Caco-2 (cell line): ENCODE measurements at regions not wholly inside any gene's neighbourhood (a gene's known extent, or its start where the extent isn't known, plus 50 kb on each side); places are given as distances from the start of the nearest gene placed in this dataset.

Experiments
- BruUV-seq: library from RNA; stranded (reverse); fragments of 400-500 nt; replicated peaks from 2 replicates; lab custom pipeline; 2021; lab: Mats Ljungman, UMichigan
- CTCF ChIA-PET: fragments of 300-600 bp; sonication (Branson Sonifier 250); formaldehyde crosslinking; loops from one replicate; lab custom pipeline; 2022; ENCODE audit warnings: antibody characterized with exemption; lab: Charles Lee
- POLR2A ChIA-PET: fragments of 300-600 bp; sonication (Branson Sonifier 250); formaldehyde crosslinking; loops from one replicate; lab custom pipeline; 2022; ENCODE audit warnings: antibody characterized with exemption; lab: Charles Lee
- DNase-seq, 2 experiments: peaks; one replicate each; pipeline versions ENCODE4 v3.0.0 to v3.0.0-alpha.2; 2020 to 2022
- H3K27me3 ChIP-seq: replicated peaks from 2 replicates; pipeline ENCODE4 v1.6.0; 2011; ENCODE audit warnings: low read length; ENCODE audit not compliant: control insufficient read depth, insufficient read depth
- H3K36me3 ChIP-seq: 2 replicates; pipeline ENCODE4 v1.5.1; 2011; ENCODE audit warnings: low read length; ENCODE audit not compliant: control insufficient read depth, insufficient read depth
- H3K4me1 ChIP-seq: fragments of 250-450 bp; sonication (Bioruptor Pico); 2 replicates; pipeline ENCODE4 v1.5.1; 2020; ENCODE audit warnings: mild to moderate bottlenecking
- H3K4me3 ChIP-seq: 2 replicates; pipeline ENCODE4 v1.5.1; 2011; ENCODE audit warnings: low read depth, mild to moderate bottlenecking, control low read depth, low read length
- H3K9me3 ChIP-seq: fragments of 250-450 bp; sonication (Bioruptor Pico); 2 replicates; pipeline ENCODE4 v1.5.1; 2020; ENCODE audit warnings: mild to moderate bottlenecking, moderate library complexity
- H3K27ac Mint-ChIP-seq: one replicate; pipeline ENCODE4 v1.8.0; 2022; ENCODE audit warnings: mixed read lengths; ENCODE audit not compliant: unreplicated experiment
- H3K27me3 Mint-ChIP-seq: one replicate; pipeline ENCODE4 v1.8.0; 2022; ENCODE audit warnings: mixed read lengths; ENCODE audit not compliant: insufficient read depth, unreplicated experiment
- H3K36me3 Mint-ChIP-seq: one replicate; pipeline ENCODE4 v1.8.0; 2022; ENCODE audit warnings: mild to moderate bottlenecking, mixed read lengths; ENCODE audit not compliant: insufficient read depth, unreplicated experiment
- H3K4me1 Mint-ChIP-seq: one replicate; pipeline ENCODE4 v1.8.0; 2022; ENCODE audit warnings: low read depth, mixed read lengths; ENCODE audit not compliant: unreplicated experiment
- H3K4me3 Mint-ChIP-seq: one replicate; pipeline ENCODE4 v1.8.0; 2022; ENCODE audit warnings: mild to moderate bottlenecking, moderate library complexity, mixed read lengths; ENCODE audit not compliant: unreplicated experiment
- H3K9me3 Mint-ChIP-seq: one replicate; pipeline ENCODE4 v1.8.0; 2022; ENCODE audit warnings: mixed read lengths; ENCODE audit not compliant: unreplicated experiment
- intact Hi-C: fragments of 100-400 bp; cut with micrococcal nuclease; formaldehyde crosslinking; loops from one replicate; pipeline ENCODE4 v1.10.0; 2022; ENCODE audit not compliant: unreplicated experiment
- TF ChIP-seq, protein P1 (sequence below), 2 experiments: fragments of 200-600 bp in 1 of 2; IDR thresholded peaks; 1 replicate in 1 of 2; 2 replicates in 1 of 2; pipeline versions ENCODE4 v1.5.1 to v1.8.0; 2011 to 2022; ENCODE audit warnings: antibody characterized with exemption in 1 of 2, control low read depth in 1 of 2, inconsistent platforms in 1 of 2, low read depth in 1 of 2, low read length in 1 of 2, mild to moderate bottlenecking in 1 of 2, moderate library complexity in 1 of 2; ENCODE audit not compliant: insufficient read depth in 1 of 2, severe bottlenecking in 1 of 2, unreplicated experiment in 1 of 2

DNA sequence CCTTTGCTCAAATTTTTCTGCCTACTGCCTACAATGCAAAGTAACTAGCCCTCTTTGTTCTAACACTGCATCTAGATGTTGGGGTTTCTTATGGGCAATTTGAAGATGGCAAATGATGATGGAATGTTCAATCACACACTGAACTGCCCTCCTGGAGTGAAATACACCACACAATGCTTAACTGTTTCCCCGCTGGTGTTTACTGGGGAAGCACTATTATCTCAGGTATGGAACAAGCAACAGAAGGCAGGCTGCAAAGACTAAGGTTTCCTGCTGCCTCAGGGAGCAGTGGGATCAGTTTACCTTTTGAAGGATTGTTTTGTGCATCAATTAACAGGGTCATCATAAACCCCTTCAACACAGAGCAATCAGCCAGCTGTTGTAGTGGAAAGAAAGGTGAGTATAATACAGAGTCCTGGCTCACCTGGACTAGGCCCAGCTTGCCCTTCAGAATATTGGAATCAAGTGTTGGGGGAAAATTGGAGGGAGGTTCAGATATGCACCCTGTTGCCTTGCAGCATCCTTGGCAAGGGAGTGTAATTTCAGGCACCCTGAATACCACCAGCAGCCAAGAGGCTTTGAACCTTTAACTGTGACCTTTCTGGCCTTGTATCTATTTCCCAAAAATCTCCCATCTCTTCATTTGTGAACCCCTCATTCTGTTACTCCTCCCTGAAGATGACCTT is 105.4 kb upstream of the CDH11 start:
- Mint-ChIP-seq H3K4me1 (no peaks in the 10 kb centered on the region), H3K36me3 (no peaks in the 10 kb centered on the region), H3K27me3 (peaks cover 22% of the 10 kb centered on the region), H3K9me3 (no peaks in the 10 kb centered on the region), H3K27ac (no peak overlapping the region), H3K4me3 (no peak overlapping the region)
- POLR2A ChIA-PET, result no interaction called here
- BruUV-seq, result no TSS peak
- Histone ChIP-seq H3K4me3 (no peak overlapping the region), H3K4me1 (no peaks in the 10 kb centered on the region), H3K36me3 (no peaks in the 10 kb centered on the region), H3K27me3 (no peaks in the 10 kb centered on the region), H3K9me3 (no peaks in the 10 kb centered on the region)
- no peak for DNase-seq
- intact Hi-C loops, result no loop called here
- CTCF ChIA-PET, result no interaction called here
- TF ChIP-seq, protein P1, sequence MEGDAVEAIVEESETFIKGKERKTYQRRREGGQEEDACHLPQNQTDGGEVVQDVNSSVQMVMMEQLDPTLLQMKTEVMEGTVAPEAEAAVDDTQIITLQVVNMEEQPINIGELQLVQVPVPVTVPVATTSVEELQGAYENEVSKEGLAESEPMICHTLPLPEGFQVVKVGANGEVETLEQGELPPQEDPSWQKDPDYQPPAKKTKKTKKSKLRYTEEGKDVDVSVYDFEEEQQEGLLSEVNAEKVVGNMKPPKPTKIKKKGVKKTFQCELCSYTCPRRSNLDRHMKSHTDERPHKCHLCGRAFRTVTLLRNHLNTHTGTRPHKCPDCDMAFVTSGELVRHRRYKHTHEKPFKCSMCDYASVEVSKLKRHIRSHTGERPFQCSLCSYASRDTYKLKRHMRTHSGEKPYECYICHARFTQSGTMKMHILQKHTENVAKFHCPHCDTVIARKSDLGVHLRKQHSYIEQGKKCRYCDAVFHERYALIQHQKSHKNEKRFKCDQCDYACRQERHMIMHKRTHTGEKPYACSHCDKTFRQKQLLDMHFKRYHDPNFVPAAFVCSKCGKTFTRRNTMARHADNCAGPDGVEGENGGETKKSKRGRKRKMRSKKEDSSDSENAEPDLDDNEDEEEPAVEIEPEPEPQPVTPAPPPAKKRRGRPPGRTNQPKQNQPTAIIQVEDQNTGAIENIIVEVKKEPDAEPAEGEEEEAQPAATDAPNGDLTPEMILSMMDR (IDR thresholded peaks at IDR 0.05; ENCODE audit: insufficient read depth in 1 of 2, low read depth in 1 of 2, low read length in 1 of 2, severe bottlenecking in 1 of 2, unreplicated experiment in 1 of 2), result no peak

DNA sequence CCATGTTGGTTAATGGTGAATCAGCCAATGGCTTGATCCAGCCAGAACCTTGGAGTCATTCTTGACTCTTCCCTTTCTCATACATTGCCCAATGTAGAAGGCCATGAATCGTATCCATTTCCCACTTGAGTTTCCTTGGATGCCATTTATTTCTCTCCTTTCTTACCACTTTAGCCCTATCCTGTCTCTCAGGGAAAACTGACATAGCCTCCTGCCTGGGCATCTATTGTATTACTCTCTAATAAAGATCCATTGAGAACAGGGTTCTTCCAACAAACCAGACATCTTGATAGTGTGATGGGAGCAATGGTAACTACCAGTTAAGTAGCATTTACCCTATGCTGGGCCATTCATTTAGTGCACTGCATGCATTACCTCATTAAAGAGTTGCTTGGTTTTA is 104.2 kb upstream of the CDH11 start:
- ChIA-PET CTCF (no interaction called here), POLR2A (no interaction called here)
- no peak overlapping the region for H3K27ac Mint-ChIP-seq
- no peaks in the 10 kb centered on the region for H3K9me3 Mint-ChIP-seq
- TF ChIP-seq, protein P1 (IDR thresholded peaks at IDR 0.05; ENCODE audit: insufficient read depth in 1 of 2, low read depth in 1 of 2, low read length in 1 of 2, severe bottlenecking in 1 of 2, unreplicated experiment in 1 of 2), result no peak
- Histone ChIP-seq H3K9me3 (no peaks in the 10 kb centered on the region), H3K4me3 (no peak overlapping the region), H3K4me1 (no peaks in the 10 kb centered on the region), H3K36me3 (no peaks in the 10 kb centered on the region), H3K27me3 (no peaks in the 10 kb centered on the region)
- H3K4me3 Mint-ChIP-seq, result no peak overlapping the region
- no TSS peak for BruUV-seq
- DNase-seq, result no peak
- peaks cover 16% of the 10 kb centered on the region for H3K27me3 Mint-ChIP-seq
- intact Hi-C loops, result no loop called here
- no peaks in the 10 kb centered on the region for H3K4me1 Mint-ChIP-seq
- no peaks in the 10 kb centered on the region for H3K36me3 Mint-ChIP-seq

DNA sequence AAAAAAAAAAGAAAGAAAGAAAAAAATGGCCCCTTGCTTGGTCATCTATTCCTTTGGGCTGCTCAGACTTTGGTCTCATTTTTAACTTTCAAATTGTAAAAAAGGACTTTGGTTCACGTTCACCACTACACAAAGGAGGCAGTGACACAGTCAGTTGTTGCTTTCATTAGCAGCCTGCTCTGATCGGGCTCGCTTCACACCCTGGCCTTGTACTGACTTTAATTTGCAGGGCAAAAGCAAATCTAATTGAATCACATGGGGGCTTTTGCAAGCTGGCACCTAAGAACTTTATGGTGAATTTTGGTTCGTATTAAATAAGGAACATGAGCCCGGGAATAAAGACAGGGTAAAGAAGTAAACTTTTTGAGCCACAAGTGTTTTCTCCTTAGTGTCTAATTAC is 103.6 kb upstream of the CDH11 start:
- TF ChIP-seq, protein P1 (IDR thresholded peaks at IDR 0.05; ENCODE audit: insufficient read depth in 1 of 2, low read depth in 1 of 2, low read length in 1 of 2, severe bottlenecking in 1 of 2, unreplicated experiment in 1 of 2), result no peak
- POLR2A ChIA-PET, result no interaction called here
- H3K36me3 Mint-ChIP-seq, result no peaks in the 10 kb centered on the region
- H3K4me3 Mint-ChIP-seq, result no peak overlapping the region
- no peaks in the 10 kb centered on the region for H3K4me1 Mint-ChIP-seq
- Histone ChIP-seq H3K9me3 (no peaks in the 10 kb centered on the region), H3K36me3 (no peaks in the 10 kb centered on the region), H3K4me1 (no peaks in the 10 kb centered on the region), H3K4me3 (no peak overlapping the region), H3K27me3 (no peaks in the 10 kb centered on the region)
- no TSS peak for BruUV-seq
- DNase-seq, result no peak
- no peak overlapping the region for H3K27ac Mint-ChIP-seq
- peaks cover 16% of the 10 kb centered on the region for H3K27me3 Mint-ChIP-seq
- CTCF ChIA-PET, result no interaction called here
- no peaks in the 10 kb centered on the region for H3K9me3 Mint-ChIP-seq
- intact Hi-C loops, result no loop called here
